CD4-positive, alpha-beta T cell (primary cell): ENCODE measurements at regions not wholly inside any gene's neighbourhood (a gene's known extent, or its start where the extent isn't known, plus 50 kb on each side); places are given as distances from the start of the nearest gene placed in this dataset.

Source experiments
- ATAC-seq: fragments of 200-7000 bp; cut with Tn5 transposase; one replicate; pipeline ENCODE4 v1.10.0; 2022; ENCODE audit warnings: mild to moderate bottlenecking; ENCODE audit not compliant: poor library complexity
- CTCF ChIA-PET: fragments of 350-600 bp; sonication (Branson Sonifier 250); formaldehyde crosslinking; loops from one replicate; lab custom pipeline; 2021; ENCODE audit warnings: antibody characterized with exemption, inconsistent platforms; lab: Charles Lee
- POLR2A ChIA-PET: fragments of 350-600 bp; sonication (Branson Sonifier 250); formaldehyde crosslinking; loops from one replicate; lab custom pipeline; 2021; ENCODE audit warnings: antibody characterized with exemption, inconsistent platforms; lab: Charles Lee
- DNase-seq, 14 experiments: peaks; one replicate each; pipeline ENCODE4 v3.0.0-alpha.2; 2013 to 2020; ENCODE audit warnings: mixed read lengths in 2 of 14
- H3K27ac ChIP-seq, 2 donors: one replicate each; pipeline versions ENCODE4 v1.5.1 to v1.7.0; 2013; ENCODE audit warnings: low read length in 2 of 2, low read depth in 1 of 2, mild to moderate bottlenecking in 1 of 2
- H3K27me3 ChIP-seq, 2 experiments: 1 replicate in 1 of 2; 2 replicates in 1 of 2; pipeline versions ENCODE4 v1.6.1 to v1.7.0; 2013; ENCODE audit warnings: low read length in 2 of 2, control low read depth in 1 of 2, mild to moderate bottlenecking in 1 of 2, moderate library complexity in 1 of 2; ENCODE audit not compliant: insufficient read depth in 2 of 2, control insufficient read depth in 1 of 2
- H3K36me3 ChIP-seq: one replicate; pipeline ENCODE4 v1.6.1; 2013; ENCODE audit warnings: low read length, control low read depth; ENCODE audit not compliant: insufficient read depth
- H3K4me1 ChIP-seq: one replicate; pipeline ENCODE4 v1.6.1; 2013; ENCODE audit warnings: low read length, control low read depth; ENCODE audit not compliant: insufficient read depth
- H3K4me3 ChIP-seq: one replicate; pipeline ENCODE4 v1.5.1; 2013; ENCODE audit warnings: mild to moderate bottlenecking, low read length, moderate library complexity
- H3K9me3 ChIP-seq, 2 experiments: 1 replicate in 1 of 2; 2 replicates in 1 of 2; pipeline versions ENCODE4 v1.6.1 to v1.7.0; 2013; ENCODE audit warnings: low read length in 2 of 2, mild to moderate bottlenecking in 2 of 2, control low read depth in 1 of 2, moderate library complexity in 1 of 2; ENCODE audit not compliant: control insufficient read depth in 1 of 2, insufficient read depth in 1 of 2
- H3K27ac Mint-ChIP-seq: one replicate; pipeline ENCODE4 v1.8.0; 2020; ENCODE audit warnings: mixed read lengths
- H3K27me3 Mint-ChIP-seq: one replicate; pipeline ENCODE4 v1.8.0; 2021; ENCODE audit warnings: mixed read lengths
- H3K36me3 Mint-ChIP-seq: one replicate; pipeline ENCODE4 v1.8.0; 2021; ENCODE audit warnings: low read depth, mixed read lengths
- H3K4me1 Mint-ChIP-seq: one replicate; pipeline ENCODE4 v1.8.0; 2021; ENCODE audit warnings: low read depth, mixed read lengths
- H3K4me3 Mint-ChIP-seq: one replicate; pipeline ENCODE4 v1.8.0; 2020; ENCODE audit warnings: mild to moderate bottlenecking, mixed read lengths
- H3K9me3 Mint-ChIP-seq: one replicate; pipeline ENCODE4 v1.8.0; 2020; ENCODE audit warnings: mixed read lengths
- intact Hi-C, 2 experiments: fragments of 100-400 bp; cut with DNase I in 1 of 2; cut with micrococcal nuclease in 1 of 2; formaldehyde crosslinking; loops; one replicate each; pipeline versions ENCODE4 v1.15.1 to v1.9.0; 2023 to 2025; cut with DNase I, micrococcal nuclease
- TF ChIP-seq, protein P1 (sequence below): fragments of 200-600 bp; IDR thresholded peaks from one replicate; pipeline ENCODE4 v1.8.0; 2022; ENCODE audit warnings: antibody characterized with exemption, mild to moderate bottlenecking

- ATAC-seq (no peak), DNase-seq (no peak)
- TF ChIP-seq, protein P1, sequence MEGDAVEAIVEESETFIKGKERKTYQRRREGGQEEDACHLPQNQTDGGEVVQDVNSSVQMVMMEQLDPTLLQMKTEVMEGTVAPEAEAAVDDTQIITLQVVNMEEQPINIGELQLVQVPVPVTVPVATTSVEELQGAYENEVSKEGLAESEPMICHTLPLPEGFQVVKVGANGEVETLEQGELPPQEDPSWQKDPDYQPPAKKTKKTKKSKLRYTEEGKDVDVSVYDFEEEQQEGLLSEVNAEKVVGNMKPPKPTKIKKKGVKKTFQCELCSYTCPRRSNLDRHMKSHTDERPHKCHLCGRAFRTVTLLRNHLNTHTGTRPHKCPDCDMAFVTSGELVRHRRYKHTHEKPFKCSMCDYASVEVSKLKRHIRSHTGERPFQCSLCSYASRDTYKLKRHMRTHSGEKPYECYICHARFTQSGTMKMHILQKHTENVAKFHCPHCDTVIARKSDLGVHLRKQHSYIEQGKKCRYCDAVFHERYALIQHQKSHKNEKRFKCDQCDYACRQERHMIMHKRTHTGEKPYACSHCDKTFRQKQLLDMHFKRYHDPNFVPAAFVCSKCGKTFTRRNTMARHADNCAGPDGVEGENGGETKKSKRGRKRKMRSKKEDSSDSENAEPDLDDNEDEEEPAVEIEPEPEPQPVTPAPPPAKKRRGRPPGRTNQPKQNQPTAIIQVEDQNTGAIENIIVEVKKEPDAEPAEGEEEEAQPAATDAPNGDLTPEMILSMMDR, result no peak
- H3K4me1 ChIP-seq, result no peaks in the 10 kb centered on the region
- Mint-ChIP-seq H3K9me3 (no peaks in the 10 kb centered on the region), H3K27ac (no peak overlapping the region), H3K4me1 (no peaks in the 10 kb centered on the region), H3K36me3 (no peaks in the 10 kb centered on the region), H3K27me3 (no peaks in the 10 kb centered on the region), H3K4me3 (no peak overlapping the region)
- no peaks in the 10 kb centered on the region for H3K27me3 ChIP-seq
- H3K9me3 ChIP-seq, result no peaks in the 10 kb centered on the region
- no peak overlapping the region for H3K4me3 ChIP-seq
- ChIA-PET CTCF (no interaction called here), POLR2A (no interaction called here)
- H3K36me3 ChIP-seq, result no peaks in the 10 kb centered on the region
- H3K27ac ChIP-seq, result no peak overlapping the region
- intact Hi-C loops, result no loop called here
Measured at GRCh38 chrX:20477219-20477618, 210.5 kb upstream of the RPS6KA3 start.

DNA sequence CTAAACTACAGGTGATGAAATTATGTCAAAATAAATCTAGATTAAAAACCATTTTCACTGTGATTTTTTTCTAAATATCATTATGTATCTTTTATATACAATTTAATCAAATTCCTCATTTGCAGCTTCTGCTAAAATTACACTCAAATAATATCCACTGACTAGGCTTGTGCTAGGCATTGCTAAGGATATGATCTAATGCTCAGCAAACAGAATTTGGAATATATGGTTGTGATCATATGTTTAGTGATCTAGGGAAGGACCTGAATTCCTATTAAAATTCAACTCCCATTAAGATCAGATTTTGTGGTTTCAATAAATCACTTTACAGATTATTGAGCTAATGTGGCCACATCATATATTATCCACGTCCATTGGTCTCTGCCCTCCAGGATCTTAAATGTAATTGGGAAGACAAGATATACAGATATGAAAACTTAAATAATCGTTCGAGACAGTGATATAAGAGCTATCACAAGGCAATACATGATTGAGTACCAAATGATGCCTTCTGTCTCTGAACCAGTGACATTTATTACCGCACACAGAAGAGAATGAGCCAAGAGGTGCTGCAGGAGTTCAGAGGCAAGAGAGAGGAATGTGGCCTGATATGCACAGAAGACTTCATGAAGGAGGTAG lies 206.0 kb upstream of the RPS6KA3 start:
- no peak overlapping the region for H3K27ac Mint-ChIP-seq
- DNase-seq (no peak), ATAC-seq (no peak)
- H3K4me3 Mint-ChIP-seq, result no peak overlapping the region
- no peaks in the 10 kb centered on the region for H3K9me3 Mint-ChIP-seq
- Histone ChIP-seq H3K36me3 (no peaks in the 10 kb centered on the region), H3K27me3 (no peaks in the 10 kb centered on the region), H3K9me3 (no peaks in the 10 kb centered on the region), H3K27ac (no peak overlapping the region), H3K4me3 (no peak overlapping the region), H3K4me1 (no peaks in the 10 kb centered on the region)
- no peaks in the 10 kb centered on the region for H3K4me1 Mint-ChIP-seq
- H3K36me3 Mint-ChIP-seq, result no peaks in the 10 kb centered on the region
- POLR2A ChIA-PET, result no interaction called here
- CTCF ChIA-PET, result no interaction called here
- no peaks in the 10 kb centered on the region for H3K27me3 Mint-ChIP-seq
- intact Hi-C loops, result no loop called here
- TF ChIP-seq, protein P1, result no peak

DNA sequence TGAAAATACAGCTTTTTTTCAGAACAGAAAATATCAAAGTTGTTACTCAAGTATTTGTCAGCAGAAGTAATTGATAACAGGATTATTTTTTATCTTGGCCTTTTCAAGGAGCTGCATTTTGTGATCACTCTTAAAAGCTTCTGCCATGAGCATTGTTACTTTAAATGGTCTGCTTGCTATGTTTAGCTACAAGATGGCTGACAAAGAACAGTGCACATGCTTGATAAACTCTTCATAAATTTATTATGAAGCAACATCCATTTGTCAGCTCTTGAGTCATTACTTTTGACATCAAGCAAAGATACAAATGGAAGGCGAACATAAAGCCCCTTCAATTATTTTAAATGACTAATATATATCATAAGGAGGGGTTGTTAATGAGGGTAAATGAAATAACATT lies 205.4 kb upstream of the RPS6KA3 start:
- Histone ChIP-seq H3K27ac (no peak overlapping the region), H3K36me3 (no peaks in the 10 kb centered on the region), H3K9me3 (no peaks in the 10 kb centered on the region), H3K4me3 (no peak overlapping the region), H3K27me3 (no peaks in the 10 kb centered on the region), H3K4me1 (no peaks in the 10 kb centered on the region)
- intact Hi-C loops, result no loop called here
- Mint-ChIP-seq H3K4me3 (no peak overlapping the region), H3K27me3 (no peaks in the 10 kb centered on the region), H3K4me1 (no peaks in the 10 kb centered on the region), H3K36me3 (no peaks in the 10 kb centered on the region), H3K9me3 (no peaks in the 10 kb centered on the region), H3K27ac (no peak overlapping the region)
- ChIA-PET CTCF (no interaction called here), POLR2A (no interaction called here)
- ATAC-seq (no peak), DNase-seq (no peak)
- TF ChIP-seq, protein P1, result no peak
